ENCODE measurements at regions not wholly inside any gene's neighbourhood (a gene's known extent, or its start where the extent isn't known, plus 50 kb on each side); places are given as distances from the start of the nearest gene placed in this dataset.

DNA sequence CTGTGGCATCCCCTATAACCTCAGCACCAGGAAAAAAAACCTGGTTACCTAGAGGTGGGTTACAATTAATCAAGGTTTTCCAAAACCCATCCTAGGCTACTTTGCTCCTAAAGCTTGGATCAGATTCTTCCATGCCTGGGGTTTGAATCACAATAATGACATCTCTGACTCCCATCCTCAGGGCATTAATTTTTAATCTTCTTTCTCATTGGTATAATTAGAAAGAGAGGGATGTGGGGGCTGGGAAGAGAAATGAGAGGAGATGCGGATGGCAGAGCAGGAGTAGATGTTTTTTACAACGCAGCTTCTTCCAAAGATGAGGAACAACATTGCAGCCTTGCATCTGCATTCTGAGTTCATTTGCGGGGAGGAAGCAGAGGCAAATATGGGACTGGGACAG is 117.2 kb upstream of the E2F8 start:
- DNase-seq, result no peak

DNA sequence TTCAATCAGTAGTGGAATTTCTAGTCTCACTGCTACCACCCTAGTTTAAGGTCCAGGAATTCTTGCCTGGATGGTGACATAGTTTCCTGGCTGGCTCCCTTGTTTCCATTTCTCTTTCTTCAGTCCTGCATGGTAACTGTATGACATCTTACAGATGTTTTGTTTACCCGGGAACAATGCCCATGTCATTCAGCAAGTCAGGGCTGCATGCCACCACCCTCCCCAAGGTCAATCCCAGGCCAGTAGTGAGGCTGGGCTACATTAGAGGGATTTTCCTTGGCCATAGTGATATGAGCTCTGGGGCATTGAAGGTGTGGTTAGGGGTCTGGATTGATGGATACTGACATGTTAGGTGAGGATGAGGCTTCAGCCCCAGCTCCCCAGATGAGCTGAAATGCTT is 114.9 kb upstream of the E2F8 start:
- DNase-seq, result no peak

DNA sequence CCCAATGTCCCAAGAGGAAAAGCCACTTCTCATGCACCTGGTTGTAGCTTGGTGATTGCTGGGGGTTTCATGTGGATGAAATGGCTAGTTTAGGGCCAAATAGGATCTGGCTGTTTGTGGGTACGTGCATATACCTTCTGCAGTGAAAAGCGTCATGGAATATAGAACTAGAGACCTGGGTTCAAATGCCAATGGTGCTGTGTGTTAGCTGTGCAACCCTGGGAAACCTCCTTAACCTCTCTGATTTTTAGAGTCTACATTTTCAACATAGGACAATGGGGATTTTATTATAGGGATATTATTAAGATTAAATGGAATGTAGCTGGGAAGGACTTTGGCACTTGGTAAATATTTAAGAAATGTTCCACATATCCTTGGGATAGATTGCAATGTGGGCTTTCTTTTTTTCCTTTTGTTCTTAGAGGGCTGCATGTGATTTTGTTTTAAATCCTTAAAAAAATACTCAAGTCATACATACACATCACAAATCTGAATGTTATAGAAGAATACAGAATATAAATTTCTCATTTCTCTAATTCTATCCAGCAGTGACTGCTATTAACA is 112.6 kb upstream of the E2F8 start:
- DNase-seq, result no peak

DNA sequence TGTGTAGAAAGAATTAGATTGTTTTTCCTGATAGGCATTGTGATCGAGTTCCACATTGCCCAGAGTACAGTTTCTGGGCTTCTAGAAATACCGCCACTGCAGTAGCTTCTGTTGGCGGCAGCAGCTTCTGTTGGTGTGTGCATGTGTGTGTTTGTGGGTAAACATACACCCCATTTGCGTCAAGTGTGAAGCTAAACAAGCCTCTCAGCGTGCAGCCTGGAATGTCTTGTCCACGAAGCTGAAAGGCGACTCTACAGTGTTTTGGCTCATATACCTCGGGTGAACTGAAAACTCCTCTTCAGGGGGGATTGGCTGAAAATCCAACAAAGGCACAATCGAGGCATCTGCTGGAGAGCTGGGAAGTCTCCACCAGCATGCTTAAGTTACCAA is 112.0 kb upstream of the E2F8 start:
- no peak for DNase-seq

DNA sequence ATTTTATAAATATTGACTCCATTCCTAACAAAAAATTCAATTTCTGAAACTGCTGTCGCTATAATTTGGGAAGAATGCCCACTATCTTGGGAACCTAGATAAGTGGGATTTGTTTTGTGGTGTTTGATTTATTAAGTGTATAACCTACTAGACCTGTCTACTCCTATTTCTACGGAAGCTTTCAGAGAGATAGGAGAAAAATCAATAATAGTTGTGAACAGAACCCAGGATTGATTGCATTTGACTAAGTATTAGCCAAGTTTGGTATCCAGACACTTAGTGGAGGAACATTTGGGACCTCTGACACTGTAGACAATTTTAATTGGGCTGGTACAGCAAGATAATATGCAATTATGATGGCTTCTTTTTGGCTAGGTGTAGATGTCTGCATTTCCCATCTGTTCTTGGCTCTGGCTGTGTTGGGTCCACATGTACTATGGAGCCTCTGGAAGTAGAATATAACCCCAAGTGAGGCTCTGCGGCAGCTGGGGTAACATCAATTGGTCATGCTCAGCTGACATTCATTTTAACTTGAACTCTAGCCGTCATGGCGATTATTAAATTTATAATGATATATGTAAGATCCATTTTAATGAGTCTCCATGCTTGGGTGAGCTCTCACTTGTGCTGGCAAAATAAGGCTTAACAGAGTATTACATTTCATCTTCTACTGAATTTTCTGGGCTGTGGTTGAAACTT is 111.5 kb upstream of the E2F8 start:
- no peak for DNase-seq

DNA sequence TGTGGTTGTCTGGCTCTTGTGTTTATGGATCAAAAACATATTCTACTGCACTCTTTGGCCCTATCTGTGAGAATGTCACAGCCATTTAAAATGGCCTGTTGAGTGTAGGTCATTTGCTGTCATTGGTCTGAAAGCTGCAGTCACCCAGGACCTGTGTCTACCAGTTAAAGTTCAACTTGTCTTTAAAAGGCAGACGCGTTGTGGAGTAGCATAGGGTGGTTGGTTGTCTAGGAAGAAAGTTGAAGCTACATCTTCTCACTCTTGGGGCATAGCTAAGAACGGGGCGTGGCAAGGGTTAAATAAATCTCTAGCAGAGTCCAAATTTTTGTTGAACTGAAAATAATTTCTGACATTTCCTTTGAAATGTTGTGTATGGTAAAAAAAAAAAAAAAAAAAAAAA is 110.7 kb upstream of the E2F8 start:
- DNase-seq, result no peak

DNA sequence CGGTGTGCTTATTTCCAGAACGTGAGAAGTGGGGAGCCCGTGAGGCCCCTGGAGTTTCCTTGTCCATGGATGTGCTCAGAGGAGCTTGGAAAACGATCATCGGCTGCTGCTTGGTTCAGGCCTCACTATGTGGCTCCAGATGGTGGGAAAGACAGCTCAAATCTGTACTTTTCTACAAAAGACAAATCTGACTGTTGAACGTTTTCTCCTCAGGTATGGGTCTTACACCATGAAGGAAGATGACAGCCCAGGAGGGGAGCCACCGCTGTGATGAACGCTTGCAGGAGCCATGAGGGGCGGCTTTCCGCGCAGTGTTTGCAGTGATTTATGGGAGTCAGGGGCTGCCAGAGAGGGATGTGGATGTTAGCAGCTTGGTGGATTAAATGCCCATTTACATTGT is 109.4 kb upstream of the E2F8 start:
- DNase-seq, result no peak

DNA sequence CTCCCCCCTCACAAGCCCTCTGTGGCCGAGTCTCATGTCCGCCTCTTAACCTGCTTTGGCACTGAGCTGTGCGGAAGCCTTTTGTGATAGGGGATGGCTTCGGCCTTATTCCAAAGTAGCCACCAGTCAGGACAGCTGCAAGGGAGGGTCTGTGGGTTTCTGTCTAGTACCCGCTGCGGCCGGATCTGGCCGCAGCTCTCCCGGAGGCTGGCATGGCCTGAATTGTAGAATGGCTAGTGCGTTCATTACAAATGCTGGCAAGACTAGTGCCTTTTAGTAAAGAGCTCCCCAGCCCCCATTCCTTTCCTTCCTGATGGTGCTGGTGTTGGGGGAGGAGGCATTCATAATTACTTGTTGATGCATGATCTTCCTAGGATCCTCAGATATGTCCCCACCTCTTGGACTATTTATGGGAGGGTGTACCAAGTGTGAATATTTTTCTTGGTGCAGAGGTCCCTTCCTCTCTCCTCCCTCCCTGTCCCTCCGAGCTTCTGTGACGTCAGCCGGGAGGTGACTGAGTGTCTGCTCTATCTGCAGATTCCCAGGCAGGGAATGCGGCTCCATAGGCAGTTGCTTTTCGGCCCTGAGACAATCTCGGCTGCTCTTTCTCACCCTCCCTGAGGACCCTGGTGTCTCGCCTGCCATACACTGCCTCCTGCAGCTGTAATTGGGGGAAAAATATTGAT is 108.7 kb upstream of the E2F8 start:
- DNase-seq, result no peak

DNA sequence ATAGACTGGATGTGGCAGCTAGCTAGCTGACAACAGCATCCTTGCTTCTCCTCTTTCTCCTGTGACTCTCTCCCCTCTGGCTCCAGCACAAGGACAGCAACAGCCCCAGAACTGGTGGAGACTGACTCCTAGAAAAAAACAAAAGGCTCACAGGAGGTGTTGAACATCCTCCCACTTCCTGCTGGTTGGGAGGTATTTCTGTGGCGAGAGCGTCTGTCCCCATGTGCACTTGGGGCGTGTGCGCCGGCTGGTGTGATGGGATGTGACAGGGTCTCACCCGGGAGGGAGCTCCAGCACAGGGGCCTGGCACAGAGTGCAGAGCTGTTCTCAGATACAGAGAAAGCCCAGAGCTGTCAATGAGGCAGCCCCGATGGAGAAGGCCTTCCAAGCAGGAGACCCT is 107.2 kb upstream of the E2F8 start:
- no peak for DNase-seq

DNA sequence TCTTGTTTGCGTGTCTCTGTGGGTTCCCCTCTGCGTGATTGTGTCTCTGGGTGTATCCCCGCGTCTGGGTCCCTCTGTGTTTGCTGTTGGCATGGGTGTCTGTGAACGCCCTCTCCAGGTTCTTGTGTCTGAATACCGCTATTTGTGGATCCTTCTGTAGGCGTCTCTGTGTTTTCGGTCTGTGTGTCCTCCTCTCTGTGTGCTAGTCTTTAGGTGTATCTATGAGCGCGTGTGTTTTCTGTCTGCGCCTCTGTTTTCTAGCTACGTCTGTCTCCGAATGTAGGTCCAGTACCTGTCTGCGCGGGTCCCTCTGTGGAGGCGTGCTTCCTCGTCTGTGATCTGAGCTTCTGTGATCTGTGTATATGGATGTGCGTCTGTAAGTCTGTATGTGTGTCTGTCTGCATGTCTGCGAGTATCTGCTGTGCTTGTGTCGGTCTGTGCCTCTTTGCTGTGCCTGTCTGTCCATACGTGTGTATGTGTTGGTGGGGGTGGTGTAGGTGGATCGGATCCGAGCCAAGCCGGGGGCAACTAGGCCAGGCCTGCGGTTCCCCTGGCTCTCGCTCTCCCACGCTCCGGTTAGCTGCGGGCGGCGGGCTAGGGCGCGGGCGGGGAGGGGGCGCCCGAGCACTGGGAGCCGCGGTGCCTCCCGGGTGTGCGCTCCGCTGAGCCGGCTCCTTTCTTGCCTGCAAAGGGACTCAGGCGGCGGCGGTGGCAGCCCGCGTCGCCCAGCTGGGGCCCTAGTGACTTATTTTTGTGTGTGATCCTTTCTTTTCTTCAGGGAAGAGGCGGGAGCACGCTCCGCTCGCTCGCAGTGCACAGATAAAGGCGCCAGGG is 105.3 kb upstream of the E2F8 start:
- no peak for DNase-seq

DNA sequence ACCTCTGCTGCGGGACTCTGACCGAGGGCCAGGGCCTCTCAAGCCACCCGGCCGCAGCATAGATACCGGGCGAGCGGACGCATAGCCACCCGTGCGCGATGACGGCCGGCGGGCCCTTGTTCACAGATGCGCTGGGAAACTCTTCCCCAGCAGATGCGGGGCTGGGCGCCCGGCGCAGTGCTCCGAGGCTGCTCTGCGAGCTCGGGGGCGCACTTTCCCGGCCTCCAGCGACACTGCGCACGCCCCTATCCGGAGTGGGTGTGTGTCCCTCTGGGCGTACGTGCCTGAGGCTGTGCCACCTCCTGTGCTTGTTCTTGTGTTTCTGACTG is 104.7 kb upstream of the E2F8 start:
- no peak for DNase-seq

DNA sequence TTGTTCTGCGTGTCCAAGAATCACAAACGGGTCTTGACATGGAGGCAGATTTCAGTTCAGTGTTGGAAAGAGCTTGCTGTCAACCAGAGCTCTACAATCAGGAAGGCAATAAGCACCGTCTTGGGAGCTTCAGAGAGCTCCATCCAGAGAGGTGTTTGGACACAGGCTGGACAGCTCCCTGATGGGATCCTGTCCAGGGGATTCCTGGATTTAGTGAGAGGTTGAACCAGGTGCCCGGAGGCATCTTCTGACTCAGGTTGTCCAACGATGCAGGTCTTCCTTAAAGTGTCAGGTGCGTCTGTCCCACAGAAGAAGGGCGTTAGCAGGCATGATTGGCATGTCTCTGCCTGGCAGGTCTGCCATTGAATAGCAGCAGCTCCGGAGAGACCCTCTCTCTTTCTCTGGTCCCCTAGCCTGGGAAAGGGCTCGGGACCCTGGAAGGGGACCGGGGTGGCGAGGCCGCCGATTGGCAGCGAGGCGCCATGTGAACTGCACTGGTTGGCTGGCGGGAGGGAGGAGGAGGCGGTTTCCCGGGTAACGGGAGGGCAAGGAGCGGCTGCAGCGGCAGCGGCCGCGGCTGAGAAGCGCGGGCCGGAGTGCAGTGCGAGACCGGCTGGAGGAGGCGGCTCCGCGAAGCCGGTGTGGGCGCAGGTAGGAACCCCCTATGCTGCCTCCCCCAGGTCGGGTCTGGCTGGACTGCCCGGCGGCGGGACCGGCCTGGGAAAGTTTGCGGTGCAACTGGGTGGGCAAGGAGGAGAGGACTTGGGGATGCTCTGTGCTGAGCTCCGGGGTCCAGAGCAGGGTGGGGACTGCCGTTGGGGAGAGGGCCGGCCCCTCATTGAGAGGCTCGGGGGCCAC is 104.1 kb upstream of the E2F8 start:
- DNase-seq, result no peak

DNA sequence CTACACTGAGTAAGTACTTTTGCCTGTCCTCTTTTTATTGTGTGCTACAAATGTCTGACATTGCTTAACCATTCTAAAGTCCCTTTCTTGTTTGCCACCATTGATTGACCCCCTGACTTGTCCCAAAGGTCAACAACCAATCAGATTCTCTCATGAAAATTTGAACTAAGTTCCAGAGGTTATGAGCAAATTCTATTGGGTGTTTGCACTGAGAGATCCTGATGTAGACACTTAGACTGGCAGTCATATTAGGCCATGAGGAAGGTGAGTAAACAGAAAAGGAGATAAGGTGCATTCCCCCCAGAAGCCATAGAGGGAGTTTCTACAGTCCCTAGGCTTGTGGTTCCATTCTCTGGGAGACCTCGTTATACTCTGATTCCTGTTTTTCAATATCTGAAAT is 101.3 kb upstream of the E2F8 start:
- no peak for DNase-seq

DNA sequence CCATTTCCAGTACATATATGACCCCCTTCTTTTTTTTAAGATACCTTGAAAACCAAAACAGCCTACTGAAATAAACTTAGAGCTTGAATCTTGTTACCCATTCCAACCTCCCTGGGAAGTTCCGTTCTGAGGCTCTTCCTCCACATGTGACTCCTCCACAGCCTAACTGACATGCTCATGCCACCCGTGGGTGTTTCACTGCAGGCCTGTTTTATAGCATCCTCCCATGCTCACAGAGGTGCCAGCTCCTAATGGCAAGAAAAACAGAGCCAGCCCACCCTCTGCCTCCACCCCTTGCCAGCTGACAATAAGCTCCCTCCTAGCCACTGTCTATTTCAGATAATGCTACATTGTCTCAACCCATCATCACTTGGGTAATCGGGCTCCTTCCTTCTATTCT is 97.6 kb upstream of the E2F8 start:
- DNase-seq, result no peak

DNA sequence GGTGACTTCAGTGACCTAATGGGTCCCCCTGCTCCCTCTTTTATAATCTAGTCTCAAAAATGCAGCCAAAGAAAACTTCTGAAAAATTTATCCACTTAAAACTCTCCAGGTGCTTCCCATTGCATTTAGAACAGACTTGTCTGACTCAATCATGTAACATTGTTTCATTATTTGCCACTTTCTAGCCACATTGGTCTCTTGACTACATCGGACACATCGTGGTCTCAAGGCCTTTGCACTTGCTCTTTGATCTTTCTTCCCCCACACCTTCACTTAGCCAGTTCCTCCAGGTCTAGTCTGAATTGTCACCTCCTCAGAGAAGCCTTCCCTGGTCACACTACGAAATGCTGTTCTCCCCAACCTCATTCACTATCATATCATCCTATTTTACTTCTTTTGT is 97.0 kb upstream of the E2F8 start:
- DNase-seq, result no peak

DNA sequence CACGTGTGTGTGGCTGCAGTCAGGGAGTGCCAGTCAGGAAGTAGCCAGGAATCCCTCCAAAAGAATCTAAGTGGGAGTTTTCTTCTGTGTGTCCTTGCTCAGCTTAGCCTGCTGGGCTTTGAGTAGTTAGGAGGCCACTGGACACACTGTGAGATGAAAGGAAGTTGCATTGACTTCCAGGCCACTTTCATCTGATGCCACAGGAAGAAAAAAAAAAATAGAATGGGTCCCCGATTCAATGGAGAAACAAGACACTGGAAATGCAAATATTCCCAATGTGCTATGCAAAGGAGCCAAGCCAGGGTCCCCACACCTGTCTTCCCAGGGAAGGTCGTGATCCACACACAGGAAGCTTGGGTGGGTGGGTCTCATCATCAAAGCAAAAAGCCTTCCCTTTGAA is 95.6 kb upstream of the E2F8 start:
- DNase-seq, result no peak

DNA sequence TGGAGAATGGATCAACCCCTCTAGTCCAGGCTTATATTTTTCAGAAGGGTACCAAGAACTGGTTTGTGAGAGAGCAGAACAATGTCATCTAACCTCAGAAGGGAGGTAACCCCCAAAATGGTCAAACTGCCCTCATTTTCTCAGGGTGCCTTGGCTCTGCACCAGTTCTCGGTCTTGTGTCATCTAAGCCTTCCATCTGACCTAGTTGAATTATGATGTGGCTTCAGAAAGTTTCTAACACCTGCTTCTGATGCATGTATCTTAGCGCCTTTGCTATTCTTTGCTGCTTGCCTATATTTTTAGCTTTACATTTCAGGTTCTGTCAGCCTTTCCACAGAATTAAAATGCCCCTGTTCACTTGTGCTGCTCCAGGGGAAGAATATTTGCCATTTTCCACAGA is 91.7 kb upstream of the E2F8 start:
- DNase-seq, result no peak

DNA sequence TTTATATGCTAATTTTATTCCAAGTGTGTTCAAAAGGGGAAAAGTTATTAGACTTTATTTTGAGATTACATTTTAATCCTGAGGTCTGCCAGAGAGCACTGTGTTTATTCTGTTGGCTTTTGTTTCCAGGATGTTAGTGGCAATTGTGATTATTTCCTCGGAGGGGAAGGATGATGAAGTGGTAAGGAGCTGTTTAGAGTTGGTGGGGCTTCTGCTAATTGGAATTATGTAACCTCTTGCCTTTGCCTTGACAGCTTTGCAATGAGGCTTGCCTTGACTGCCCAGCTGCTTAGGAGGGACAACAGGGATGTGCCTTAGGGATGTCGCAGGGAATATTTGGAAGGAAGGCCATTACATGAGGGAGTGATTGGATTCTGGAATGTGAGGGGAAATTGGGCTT is 89.7 kb upstream of the E2F8 start:
- no peak for DNase-seq

DNA sequence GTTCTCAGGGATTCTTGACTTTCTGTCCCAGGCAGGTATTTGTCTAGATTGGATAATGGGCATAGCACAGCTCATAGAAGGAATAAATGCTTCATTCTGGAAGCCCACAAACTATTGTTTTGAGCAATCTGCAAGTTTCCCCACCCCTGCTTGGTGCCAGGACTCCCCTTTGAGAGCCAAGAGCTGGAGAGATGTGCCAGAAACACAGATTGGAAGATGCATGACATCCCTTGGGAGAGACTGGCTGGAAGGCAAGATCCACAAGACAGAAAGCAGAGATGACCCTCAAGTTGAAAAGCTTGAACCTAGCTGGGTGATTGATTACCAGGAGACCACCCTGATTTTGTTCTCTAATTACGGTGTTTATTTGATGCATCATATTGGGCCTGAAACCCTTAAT is 89.2 kb upstream of the E2F8 start:
- DNase-seq, result no peak

DNA sequence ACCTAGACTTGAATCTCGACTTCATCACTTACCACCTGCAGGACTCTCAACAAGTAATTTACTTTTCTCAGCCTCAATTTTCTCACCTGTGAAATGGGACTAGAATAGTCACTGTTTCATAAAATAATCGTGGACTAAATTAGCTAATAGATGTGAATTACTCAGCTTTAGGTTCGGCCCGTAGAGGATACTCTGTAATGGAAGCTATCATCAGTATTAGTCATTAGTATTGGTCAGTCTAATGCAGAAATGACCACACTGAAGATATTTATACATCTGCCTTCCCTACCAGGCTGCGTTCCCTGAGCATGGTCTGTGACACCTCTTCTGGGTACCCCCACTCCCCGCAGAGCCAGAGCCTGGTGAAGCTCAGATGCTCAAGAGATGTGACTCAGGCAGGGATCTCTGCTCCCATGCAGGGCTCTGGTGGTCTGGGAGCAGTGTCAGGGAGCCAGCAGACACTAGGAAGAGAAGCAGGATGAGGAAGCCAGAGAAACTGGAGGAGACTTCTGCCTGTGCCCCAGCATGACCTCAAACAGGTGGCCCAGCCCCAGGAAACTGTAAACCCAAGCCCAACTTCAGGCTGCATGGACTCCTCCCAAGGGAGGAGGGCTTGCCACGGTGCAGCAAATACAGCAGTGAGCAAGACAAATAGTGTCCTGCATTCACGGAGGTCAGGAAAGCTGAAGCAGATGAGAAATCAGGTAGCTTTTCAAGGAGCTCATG is 88.0 kb upstream of the E2F8 start:
- no peak for DNase-seq

DNA sequence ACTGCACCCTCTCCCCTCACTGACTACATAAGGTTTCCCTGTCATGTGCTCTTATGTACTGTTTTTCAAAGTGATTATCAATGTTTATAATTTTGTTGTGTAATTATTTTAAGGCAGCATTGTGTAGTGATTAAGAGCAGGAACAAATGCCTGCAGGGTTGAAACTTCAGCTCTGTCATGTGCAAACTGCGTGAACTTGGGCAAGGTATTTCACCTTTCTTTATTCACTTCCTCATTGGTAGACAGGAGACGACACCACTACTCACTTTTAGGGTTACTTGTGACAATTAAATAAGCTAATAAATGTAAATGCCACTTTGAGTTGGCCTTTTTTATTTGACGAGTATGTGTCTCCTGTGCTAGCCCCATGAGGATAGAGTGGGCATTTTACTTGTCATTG is 86.5 kb upstream of the E2F8 start:
- DNase-seq, result no peak

DNA sequence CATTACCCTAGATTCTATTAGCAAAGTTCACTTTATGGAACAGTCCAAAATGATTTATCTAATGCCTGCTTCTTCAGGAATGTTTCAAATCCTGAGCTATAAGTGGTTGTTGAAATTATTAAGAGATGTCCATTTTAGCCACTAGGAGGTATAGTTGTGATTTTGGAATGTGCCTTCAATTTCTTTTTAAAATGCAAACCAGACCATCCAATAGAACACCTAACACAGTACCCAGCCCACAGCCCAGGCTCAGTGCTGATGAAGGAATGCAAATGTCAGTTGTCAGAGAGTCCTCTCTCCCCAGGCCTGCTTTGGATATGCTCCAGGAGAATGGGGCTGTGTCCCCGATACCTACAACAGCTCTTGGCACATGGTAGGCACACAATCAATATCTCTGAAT is 85.8 kb upstream of the E2F8 start:
- DNase-seq, result no peak
